ENCODE measurements at regions not wholly inside any gene's neighbourhood (a gene's known extent, or its start where the extent isn't known, plus 50 kb on each side); places are given as distances from the start of the nearest gene placed in this dataset.
A peak's percentile ranks its signal among the peaks of the same experiment; 100 is the strongest.

GRCh38 chr20:11847827-11848226 is 69.9 kb upstream of the BTBD3 start:
- no peak for DNase-seq

DNA sequence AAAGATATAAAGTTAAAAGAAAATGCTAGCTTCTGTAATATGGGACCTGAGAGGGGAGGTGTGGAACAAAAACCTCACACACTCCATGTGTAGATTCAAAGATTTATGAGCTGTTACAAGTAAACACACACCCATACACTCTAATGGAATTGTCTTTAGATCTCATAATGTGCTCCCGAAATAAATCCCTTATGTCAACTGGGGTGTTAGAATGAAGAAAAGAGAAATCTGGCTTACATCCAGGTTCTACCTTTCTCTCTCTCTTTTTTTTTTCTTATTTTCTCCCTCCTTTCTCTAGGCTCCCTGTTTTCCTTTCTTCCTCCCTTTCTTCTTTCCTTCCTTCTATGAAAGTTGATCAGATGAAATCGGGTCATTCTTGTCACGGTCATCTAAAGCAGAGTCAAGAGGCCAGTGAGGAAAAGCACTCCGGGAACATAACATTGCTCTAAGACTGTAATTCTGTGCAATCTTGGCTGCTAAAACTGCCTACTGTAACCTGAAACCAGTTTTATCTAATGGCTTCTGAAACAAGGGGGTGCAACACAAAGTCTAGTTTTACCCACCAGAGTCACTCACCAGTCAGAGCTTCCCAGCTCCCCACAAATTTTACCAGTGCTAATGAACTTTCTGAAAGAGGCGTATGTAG is 68.3 kb upstream of the BTBD3 start:
- DNase-seq: peak; percentile 26

DNA sequence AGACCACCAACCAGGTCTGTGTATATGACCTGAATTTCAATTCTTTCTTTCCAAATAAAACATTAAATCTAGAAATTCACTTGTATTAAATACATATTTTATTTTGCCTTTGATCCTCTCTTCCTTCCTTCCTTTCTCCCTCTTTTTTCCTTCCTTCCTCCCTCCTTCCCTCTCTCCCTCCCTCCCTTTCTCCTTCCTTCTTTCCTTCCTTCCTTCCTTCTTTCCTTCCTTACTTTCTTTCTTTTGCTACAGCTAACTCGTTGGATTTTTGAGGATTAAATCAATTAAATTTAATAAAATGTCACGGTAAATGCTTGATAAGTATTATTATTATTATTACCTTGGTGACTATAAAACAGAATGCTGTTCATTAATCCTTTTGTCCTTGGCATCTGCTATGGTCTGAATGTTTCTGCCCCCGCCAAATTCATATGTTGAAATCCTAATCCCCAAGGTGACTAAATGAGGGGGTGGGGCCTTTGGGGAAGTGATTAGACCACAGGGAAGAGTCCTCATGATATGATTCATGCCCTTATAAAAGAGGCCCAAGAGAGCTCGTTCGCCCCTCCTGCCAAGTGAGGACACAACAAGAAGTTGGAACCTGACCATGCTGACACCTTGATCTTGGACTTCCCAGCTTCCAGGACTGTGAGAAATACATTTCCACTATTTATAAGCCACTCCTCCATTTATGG is 67.6 kb upstream of the BTBD3 start:
- DNase-seq: no peak

DNA sequence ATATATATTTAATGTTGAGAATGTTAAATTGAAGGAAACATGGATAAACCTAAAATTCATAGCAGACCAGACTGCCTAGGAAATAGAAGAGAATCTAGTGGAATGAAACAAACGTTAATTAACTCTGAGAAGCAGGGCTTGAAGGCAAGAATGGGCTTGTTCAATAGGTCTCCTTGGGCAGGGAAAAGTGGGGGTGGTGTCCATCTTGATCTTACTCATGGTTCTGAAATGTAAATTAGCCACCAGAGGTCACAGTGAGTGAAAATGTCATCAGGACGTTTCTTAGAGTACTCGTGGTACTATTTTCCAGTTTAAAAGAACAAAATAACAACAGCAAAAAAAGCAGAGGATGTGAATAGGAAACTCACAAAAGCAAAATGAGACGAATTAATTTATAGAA is 66.8 kb upstream of the BTBD3 start:
- no peak for DNase-seq

GRCh38 chr20:11851646-11852045 is 66.0 kb upstream of the BTBD3 start:
- no peak for DNase-seq

- no peak for DNase-seq
Measured at GRCh38 chr20:11852189-11852588, 65.5 kb upstream of the BTBD3 start.

DNA sequence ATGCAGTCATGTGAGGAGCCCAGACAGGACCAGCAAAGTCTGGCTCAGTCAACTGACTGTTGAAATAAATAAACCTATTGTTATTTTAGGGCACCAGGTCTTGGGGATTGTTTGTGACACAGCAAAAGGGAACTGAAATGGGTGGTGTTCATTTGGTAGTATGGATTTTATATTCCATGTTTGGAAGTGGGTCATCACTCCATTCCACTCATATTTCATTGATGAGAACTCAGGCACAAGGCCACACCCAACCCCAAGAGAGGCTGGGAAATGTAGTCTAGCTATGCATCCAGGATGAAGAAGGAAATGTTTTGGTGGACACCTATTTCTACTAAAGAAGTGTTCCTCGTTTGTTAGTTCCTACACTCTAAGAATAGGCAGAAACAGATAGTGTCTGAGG is 64.9 kb upstream of the BTBD3 start:
- DNase-seq: no peak

- DNase-seq: no peak
Measured at GRCh38 chr20:11853359-11853758, 64.3 kb upstream of the BTBD3 start.

DNA sequence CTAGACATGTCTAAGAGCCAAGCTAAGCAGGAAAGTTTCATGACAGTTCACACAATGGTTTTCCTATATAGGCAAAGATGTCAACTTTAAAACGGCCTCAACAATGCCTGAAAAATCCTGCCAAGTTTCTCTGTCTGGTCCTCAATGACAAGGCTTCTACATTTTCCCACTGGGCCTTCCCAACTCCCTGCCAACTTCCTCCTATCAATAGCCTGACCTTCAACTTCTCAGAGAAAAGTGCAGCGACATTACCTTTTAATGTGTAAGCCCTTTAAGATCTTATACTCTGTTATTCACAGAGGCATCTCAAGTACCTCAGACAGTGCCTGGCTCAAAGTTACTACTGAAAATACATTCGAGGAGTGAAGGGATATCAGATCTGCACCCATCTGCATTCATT is 56.2 kb upstream of the BTBD3 start:
- no peak for DNase-seq

GRCh38 chr20:11867291-11867919 is 50.3 kb upstream of the BTBD3 start:
- no peak for DNase-seq

All from right kidney (tissue), 1 donor.